SU-DHL-6 (cell line): ENCODE measurements at regions not wholly inside any gene's neighbourhood (a gene's known extent, or its start where the extent isn't known, plus 50 kb on each side); places are given as distances from the start of the nearest gene placed in this dataset.

Experiments
- CTCF ChIP-seq: fragments of 200-600 bp; sonication (generic); IDR thresholded peaks from one replicate; pipeline ENCODE4 v1.5.1; 2017; ENCODE audit warnings: antibody characterized with exemption, mild to moderate bottlenecking, low read length, moderate library complexity; ENCODE audit not compliant: insufficient read depth, poor library complexity, severe bottlenecking
- EZH2phosphoT487 ChIP-seq: fragments of 200-600 bp; sonication (generic), shearing (Covaris generic); conservative IDR thresholded peaks from 2 replicates; pipeline ENCODE4 v1.6.1; 2018; ENCODE audit warnings: mild to moderate bottlenecking, antibody characterized with exemption, low read length, moderate library complexity, mixed read lengths

- no peak for TF ChIP-seq CTCF
- TF ChIP-seq EZH2phosphoT487: no peak
Observed at GRCh38 chr17:73840829-73841228, 196.6 kb upstream of the SDK2 start.
